GM10266 (cell line): ENCODE measurements at regions not wholly inside any gene's neighbourhood (a gene's known extent, or its start where the extent isn't known, plus 50 kb on each side); places are given as distances from the start of the nearest gene placed in this dataset.
"Not testable (repeated sequence)": the region's sequence is repeated elsewhere in the genome, so short reads cannot be mapped to it uniquely, and the experiment has no call there.

Experiments
- DNase-seq: peaks from one replicate; pipeline ENCODE4 v3.0.0; 2012; ENCODE audit errors: extremely low spot score
- TF ChIP-seq, protein P1 (sequence below): IDR thresholded peaks from 2 replicates; pipeline ENCODE4 v1.5.1; 2012; ENCODE audit warnings: mild to moderate bottlenecking, low read depth; ENCODE audit not compliant: control insufficient read depth, insufficient read depth; ENCODE audit errors: missing control alignments

DNA sequence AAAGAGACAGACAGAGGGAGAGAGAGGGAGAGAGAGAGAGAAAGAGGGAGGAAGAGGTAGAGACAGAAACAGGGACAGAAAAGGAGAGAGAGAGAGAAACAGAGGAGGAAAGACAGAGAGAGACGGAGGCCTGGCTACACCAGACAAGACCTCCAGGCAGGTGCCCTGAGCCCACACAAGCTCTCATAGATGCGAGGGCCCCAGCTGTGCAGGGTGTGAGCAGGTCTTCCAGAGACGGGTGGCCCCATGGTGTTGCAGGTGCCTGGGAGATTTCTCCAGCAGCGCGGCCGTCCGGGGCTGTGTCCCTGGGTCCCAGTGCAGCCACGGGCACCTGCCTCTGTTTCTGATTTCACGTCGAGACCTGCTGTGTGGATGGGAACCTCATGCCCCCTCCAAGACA is 253.0 kb downstream of the SHOX start:
- DNase-seq = no peak
- TF ChIP-seq, protein P1, sequence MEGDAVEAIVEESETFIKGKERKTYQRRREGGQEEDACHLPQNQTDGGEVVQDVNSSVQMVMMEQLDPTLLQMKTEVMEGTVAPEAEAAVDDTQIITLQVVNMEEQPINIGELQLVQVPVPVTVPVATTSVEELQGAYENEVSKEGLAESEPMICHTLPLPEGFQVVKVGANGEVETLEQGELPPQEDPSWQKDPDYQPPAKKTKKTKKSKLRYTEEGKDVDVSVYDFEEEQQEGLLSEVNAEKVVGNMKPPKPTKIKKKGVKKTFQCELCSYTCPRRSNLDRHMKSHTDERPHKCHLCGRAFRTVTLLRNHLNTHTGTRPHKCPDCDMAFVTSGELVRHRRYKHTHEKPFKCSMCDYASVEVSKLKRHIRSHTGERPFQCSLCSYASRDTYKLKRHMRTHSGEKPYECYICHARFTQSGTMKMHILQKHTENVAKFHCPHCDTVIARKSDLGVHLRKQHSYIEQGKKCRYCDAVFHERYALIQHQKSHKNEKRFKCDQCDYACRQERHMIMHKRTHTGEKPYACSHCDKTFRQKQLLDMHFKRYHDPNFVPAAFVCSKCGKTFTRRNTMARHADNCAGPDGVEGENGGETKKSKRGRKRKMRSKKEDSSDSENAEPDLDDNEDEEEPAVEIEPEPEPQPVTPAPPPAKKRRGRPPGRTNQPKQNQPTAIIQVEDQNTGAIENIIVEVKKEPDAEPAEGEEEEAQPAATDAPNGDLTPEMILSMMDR = no peak

DNA sequence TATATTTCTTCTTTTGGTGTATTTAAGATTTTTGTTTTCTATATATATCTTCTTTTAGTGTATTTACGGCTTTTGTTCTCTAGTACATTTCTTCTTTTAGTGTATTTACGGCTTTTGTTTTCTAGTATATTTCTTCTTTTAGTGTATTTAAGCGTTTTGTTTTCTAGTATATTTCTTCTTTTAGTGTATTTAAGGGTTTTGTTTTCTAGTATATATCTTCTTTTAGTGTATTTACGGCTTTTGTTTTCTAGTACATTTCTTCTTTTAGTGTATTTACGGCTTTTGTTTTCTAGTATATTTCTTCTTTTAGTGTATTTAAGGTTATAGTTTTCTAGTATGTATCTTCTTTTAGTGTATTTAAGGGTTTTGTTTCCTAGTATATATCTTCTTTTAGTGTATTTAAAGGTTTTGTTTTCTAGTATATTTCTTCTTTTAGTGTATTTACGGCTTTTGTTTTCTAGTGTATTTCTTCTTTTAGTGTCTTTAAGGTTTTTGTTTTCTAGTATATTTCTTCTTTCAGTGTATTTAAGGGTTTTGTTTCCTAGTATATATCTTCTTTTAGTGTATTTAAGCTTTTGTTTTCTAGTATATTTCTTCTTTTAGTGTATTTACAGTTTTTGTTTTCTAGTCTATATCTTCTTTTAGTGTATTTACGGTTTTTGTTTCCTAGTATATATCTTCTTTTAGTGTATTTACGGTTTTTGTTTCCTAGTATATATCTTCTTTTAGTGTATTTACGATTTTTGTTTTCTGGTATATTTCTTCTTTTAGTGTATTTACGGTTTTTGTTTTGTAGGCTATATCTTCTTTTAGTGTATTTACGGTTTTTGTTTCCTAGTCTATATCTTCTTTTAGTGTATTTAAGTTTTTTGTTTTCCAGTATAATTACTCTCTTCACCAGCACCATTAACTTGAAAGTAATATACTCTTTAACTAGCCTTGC is 249.4 kb downstream of the SHOX start:
- DNase-seq = not testable (repeated sequence)

DNA sequence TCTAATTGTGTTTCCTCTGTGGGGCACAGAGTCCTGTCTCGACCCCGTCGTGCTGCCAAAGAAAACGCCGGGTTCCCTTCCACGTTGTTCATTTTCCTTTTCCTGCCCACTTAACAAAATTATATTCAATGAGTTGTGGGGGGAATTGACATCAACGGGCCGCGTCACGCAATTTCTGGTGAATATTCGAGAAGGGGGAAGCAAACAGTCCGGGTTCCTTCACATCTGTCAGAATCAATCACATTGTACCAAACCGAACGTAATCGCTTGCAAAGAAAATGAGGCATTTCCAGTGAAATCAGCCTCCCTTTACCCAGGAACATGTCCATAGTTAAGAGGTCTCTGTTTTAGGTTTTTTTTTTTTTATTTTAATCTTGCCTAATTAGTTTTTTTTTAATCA is 243.5 kb downstream of the SHOX start:
- DNase-seq = no peak
- TF ChIP-seq, protein P1 = no peak

DNA sequence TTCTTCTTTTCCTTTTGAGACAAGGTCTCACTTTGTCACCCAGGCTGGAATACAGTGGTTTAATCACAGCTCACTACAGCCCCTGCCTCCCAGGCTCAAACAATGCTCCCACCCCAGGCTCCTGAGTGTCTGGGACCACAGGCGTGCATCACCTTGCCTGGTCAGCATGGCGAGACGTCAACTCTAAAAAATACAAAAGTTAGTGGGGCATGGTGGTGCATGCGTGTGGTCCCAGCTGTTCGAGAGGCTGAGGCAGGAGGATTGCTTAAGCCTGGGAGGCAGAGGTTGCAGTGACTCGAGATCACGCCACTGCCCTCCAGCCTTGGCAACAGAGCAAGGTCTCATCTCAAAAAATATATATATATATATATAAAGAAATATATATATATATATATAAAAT is 242.4 kb downstream of the SHOX start:
- TF ChIP-seq, protein P1 = no peak
- no peak for DNase-seq

DNA sequence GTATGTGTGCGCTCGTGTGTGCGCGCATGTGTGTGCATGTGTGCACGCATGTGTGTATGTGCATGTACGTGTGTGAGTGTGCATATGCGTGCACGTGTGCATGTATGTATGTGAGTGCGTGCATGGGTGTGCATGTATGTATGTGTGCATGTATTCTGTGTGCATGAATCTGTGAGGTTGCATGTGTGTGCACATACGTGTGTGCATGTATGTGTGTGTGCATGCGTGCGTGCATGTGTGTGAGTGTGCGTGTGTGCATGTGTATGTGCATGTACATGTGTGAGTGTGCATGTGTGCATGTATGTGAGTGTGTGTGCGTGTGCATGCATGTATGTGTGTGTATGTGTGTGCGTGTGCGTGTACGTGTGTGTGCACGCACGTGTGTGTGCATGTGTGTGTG is 241.5 kb downstream of the SHOX start:
- TF ChIP-seq, protein P1 = no peak
- DNase-seq = no peak

DNA sequence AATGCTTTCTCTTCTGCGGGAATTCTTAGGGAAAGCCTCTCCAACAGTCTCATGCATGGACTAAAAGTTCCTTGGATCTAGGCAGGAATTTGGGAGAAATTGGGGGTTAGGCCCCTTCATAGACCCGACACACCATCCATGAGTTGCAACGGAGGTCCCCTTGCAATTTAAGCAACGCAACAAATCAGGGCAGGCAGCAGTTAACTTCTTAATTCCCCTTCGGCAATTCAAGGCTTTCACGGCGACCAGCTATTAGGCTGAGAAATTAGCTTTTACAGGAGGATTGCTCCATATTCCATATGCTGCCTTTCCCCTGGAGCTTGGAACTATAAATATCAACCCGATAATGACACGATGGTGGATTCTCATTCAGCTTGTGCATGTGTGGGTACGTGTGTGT is 241.0 kb downstream of the SHOX start:
- TF ChIP-seq, protein P1 = no peak
- DNase-seq = no peak

DNA sequence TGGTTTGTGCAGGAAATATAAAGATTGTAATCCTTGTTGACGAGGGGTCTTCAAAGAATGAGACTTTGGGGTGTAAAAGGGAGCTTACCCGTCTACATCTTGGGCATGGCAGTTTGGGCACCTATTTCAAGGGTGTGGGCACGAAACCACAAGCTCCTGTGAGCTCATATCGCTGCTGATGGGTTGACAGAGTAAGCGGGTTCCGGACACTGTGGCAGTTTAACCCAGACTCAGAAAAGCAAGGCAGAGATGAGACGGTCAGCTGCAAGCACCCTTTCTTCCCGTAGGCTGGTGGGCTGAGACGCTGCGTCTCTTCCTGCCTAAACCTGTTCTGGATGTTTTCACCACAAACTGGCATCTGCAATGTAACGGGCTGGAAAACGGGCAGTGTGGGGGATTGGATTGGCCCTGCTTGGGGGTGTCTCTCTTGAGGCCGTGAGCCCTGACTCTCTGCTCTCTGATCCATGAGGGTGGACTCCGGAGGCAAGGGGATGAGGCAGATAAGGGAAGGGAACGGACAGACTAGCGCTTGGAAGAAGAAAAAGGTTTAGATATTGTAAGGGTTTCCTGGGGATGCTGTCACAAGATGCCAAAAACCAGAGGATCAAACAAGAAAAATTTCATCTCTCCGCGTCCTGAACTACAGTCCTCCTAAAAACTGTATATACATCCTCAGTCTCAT is 237.5 kb downstream of the SHOX start:
- TF ChIP-seq, protein P1 = no peak
- no peak for DNase-seq
